Parathyroid adenoma (tissue), 2 donors: ENCODE measurements at regions not wholly inside any gene's neighbourhood (a gene's known extent, or its start where the extent isn't known, plus 50 kb on each side); places are given as distances from the start of the nearest gene placed in this dataset.
"Not testable (repeated sequence)": the region's sequence is repeated elsewhere in the genome, so short reads cannot be mapped to it uniquely, and the experiment has no call there.

Experiments
- H2AFZ ChIP-seq: fragments of 300-600 bp; sonication (generic); one replicate; pipeline ENCODE4 v1.7.0; 2017; ENCODE audit warnings: antibody characterized with exemption, mild to moderate bottlenecking
- H3K27ac ChIP-seq: fragments of 300-600 bp; sonication (generic); one replicate; pipeline ENCODE4 v1.7.0; 2017
- H3K27me3 ChIP-seq: fragments of 300-600 bp; sonication (generic); one replicate; pipeline ENCODE4 v1.7.0; 2017; ENCODE audit warnings: low read length; ENCODE audit not compliant: control insufficient read depth, insufficient read depth
- H3K36me3 ChIP-seq: fragments of 300-600 bp; sonication (generic); one replicate; pipeline ENCODE4 v1.7.0; 2017; ENCODE audit warnings: low read length; ENCODE audit not compliant: control insufficient read depth, insufficient read depth
- H3K4me1 ChIP-seq: fragments of 300-600 bp; sonication (generic); one replicate; pipeline ENCODE4 v1.7.0; 2017; ENCODE audit warnings: control low read depth
- H3K4me2 ChIP-seq: fragments of 300-600 bp; sonication (generic); one replicate; pipeline ENCODE4 v1.7.0; 2017; ENCODE audit warnings: low read length
- H3K4me3 ChIP-seq: fragments of 300-600 bp; sonication (generic); one replicate; pipeline ENCODE4 v1.7.0; 2017; ENCODE audit warnings: low read depth, low read length
- H3K79me2 ChIP-seq: fragments of 300-600 bp; sonication (generic); one replicate; pipeline ENCODE4 v1.7.0; 2017; ENCODE audit warnings: control low read depth
- H3K9ac ChIP-seq: fragments of 300-600 bp; sonication (generic); one replicate; pipeline ENCODE4 v1.7.0; 2017; ENCODE audit warnings: mild to moderate bottlenecking
- H3K9me3 ChIP-seq: fragments of 300-600 bp; sonication (generic); one replicate; pipeline ENCODE4 v1.7.0; 2017; ENCODE audit warnings: low read length; ENCODE audit not compliant: control insufficient read depth
- TF ChIP-seq, protein P1 (sequence below): fragments of 300-600 bp; sonication (generic); IDR thresholded peaks from one replicate; pipeline ENCODE4 v1.7.0; 2017; ENCODE audit warnings: antibody characterized with exemption, mild to moderate bottlenecking
- donor health status: primary hyperparathyroidism.

DNA sequence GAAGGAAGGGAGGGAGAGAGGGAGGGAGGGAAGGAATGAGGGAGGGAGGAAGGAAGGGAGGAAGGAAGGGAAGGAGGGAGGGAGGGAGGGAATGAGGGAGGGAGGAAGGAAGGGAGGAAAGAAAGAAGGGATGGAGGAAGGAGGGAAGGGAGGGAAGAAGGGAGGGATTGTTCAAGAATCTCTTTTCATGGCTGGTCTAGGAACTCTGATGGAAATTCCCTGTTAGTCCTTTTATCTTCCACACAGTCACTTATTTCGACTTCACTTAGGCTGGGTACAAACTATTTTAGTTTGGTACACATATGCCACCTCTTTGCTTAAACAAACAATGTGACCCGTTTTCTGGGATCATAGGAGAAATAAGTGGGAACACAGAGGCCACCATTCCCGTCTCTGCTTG, 435.6 kb upstream of the WWC1 start:
- TF ChIP-seq, protein P1, sequence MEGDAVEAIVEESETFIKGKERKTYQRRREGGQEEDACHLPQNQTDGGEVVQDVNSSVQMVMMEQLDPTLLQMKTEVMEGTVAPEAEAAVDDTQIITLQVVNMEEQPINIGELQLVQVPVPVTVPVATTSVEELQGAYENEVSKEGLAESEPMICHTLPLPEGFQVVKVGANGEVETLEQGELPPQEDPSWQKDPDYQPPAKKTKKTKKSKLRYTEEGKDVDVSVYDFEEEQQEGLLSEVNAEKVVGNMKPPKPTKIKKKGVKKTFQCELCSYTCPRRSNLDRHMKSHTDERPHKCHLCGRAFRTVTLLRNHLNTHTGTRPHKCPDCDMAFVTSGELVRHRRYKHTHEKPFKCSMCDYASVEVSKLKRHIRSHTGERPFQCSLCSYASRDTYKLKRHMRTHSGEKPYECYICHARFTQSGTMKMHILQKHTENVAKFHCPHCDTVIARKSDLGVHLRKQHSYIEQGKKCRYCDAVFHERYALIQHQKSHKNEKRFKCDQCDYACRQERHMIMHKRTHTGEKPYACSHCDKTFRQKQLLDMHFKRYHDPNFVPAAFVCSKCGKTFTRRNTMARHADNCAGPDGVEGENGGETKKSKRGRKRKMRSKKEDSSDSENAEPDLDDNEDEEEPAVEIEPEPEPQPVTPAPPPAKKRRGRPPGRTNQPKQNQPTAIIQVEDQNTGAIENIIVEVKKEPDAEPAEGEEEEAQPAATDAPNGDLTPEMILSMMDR: no peak
- Histone ChIP-seq H3K4me1 (no peaks in the 10 kb centered on the region), H3K9ac (no peak overlapping the region), H3K79me2 (no peaks in the 10 kb centered on the region), H3K4me3 (no peak overlapping the region), H3K36me3 (no peaks in the 10 kb centered on the region), H3K27ac (no peak overlapping the region), H3K27me3 (no peaks in the 10 kb centered on the region), H3K9me3 (no peaks in the 10 kb centered on the region), H3K4me2 (no peak overlapping the region), H2AFZ (no peak overlapping the region)

DNA sequence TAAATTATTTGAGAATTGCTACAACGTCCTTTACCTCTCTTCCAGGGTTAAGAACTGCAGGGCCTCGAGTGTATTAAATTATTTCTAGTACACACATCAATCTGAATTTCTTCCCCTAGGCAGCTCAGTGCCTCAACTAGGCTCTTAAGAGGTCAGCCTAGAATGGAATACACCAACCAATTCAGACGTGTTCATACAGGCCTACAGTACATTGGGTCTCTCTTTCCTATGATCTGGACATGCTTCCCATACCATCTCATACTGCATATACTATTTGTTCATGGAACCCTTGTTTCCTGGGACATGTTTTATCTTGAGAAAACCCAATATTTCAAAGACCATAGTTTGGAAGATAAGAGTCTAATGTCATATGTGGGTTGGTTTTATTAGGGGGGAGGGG, 434.1 kb upstream of the WWC1 start:
- H2AFZ ChIP-seq: no peak overlapping the region
- no peaks in the 10 kb centered on the region for H3K4me1 ChIP-seq
- H3K9ac ChIP-seq: no peak overlapping the region
- no peaks in the 10 kb centered on the region for H3K9me3 ChIP-seq
- no peak overlapping the region for H3K27ac ChIP-seq
- H3K36me3 ChIP-seq: no peaks in the 10 kb centered on the region
- H3K4me2 ChIP-seq: no peak overlapping the region
- no peak overlapping the region for H3K4me3 ChIP-seq
- no peaks in the 10 kb centered on the region for H3K27me3 ChIP-seq
- TF ChIP-seq, protein P1: no peak
- no peaks in the 10 kb centered on the region for H3K79me2 ChIP-seq

DNA sequence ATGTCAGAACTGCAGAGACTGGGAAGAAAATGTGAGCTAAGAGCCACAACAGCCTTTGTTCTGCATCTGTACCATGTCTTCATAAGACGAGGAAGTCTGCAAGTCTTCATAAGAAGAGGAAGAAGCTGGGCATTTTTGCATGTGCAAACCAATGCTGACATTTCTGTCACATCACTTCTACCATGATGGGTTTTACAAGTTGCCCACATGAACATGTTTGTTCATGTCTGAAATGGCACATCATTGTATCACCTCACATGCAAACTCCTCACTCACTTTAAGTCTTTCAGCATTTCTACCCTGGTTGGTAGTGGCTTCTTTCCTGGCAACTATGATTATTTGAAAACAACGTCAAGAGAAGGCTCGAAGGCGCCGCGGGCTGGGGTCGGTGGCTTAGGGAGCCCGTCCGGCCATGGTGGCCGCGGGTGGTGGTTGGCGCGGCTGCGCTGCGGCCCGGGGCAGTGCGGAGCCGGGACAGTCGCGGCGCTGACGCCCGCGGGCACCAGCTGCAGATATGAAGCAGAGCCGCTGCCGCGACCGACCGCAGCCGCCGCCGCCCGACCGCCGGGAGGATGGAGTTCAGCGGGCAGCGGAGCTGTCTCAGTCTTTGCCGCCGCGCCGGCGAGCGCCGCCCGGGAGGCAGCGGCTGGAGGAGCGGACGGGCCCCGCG, 433.1 kb upstream of the WWC1 start:
- not testable (repeated sequence) for H3K4me3 ChIP-seq, H3K9me3 ChIP-seq, H2AFZ ChIP-seq, H3K27me3 ChIP-seq, H3K36me3 ChIP-seq, H3K4me1 ChIP-seq, H3K27ac ChIP-seq, H3K79me2 ChIP-seq, H3K4me2 ChIP-seq, H3K9ac ChIP-seq

DNA sequence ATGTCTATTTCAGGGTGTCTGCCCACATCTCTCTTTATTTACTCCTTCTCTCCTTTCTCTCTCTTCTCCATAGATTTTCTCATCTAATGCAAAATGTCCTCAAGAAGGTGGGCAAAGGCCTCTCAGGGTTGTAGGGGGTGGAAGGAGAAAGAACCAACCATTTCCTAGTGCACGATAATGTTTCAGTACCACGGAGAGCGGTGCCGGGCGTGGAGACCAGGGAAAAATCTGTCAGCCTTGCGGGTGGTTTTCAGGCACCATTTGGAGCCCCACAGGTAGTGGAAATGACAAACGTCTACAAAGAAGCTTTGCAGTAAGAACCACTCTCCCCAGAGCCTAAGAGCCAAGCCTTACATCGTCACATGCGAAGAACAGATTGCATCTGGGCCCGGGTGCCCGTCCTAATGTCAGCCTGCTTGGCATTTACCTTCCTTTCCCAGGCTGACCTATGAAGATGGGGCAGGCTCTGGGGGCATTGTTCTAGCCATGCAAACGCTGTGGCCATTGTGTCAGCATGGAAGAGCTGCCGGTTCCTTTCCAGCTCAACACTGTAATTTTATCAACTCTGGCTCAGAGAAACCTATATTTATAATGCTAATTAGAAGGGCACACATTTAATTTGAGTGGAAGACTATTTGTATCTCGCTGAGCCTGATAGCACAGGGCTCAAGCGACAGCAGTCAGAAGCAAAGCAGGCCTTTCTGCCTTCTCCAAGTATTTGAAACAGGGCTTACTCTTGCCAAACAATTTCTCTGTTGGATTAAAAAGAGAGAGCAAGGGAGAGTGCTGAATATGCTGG, 430.1 kb upstream of the WWC1 start:
- H3K27me3 ChIP-seq: no peaks in the 10 kb centered on the region
- no peak overlapping the region for H3K4me3 ChIP-seq
- no peak overlapping the region for H2AFZ ChIP-seq
- H3K4me1 ChIP-seq: no peaks in the 10 kb centered on the region
- no peak overlapping the region for H3K9ac ChIP-seq
- no peak overlapping the region for H3K4me2 ChIP-seq
- no peaks in the 10 kb centered on the region for H3K79me2 ChIP-seq
- H3K36me3 ChIP-seq: no peaks in the 10 kb centered on the region
- H3K27ac ChIP-seq: no peak overlapping the region
- no peaks in the 10 kb centered on the region for H3K9me3 ChIP-seq
- TF ChIP-seq, protein P1: no peak

DNA sequence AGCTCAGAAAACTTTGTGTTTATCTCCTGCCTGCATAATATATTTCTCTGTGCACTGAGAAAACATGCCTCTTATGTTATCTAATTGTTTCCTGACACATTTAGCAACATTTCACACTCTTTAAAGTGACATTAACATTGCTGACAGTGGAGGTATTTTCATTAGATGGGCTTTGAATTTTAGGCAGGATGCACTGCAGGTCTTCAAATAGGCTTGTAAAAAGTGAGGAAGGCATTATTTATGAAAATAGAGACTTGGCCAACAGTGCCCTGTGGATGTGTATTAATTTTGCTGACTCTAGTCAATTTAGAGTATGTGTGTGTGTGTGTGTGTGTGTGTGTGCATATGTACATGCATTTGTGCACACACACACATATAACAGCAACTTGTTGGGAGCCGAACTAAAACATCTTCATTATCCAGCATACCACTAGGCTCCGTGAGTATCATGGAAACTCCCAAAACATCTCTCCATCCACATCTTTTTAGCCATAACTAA, 429.5 kb upstream of the WWC1 start:
- H3K9ac ChIP-seq: no peak overlapping the region
- H3K9me3 ChIP-seq: no peaks in the 10 kb centered on the region

More for the DNA sequence above, 429.5 kb upstream of the WWC1 start:
- no peak overlapping the region for H3K4me3 ChIP-seq
- H2AFZ ChIP-seq: no peak overlapping the region
- TF ChIP-seq, protein P1: no peak
- H3K36me3 ChIP-seq: no peaks in the 10 kb centered on the region
- H3K79me2 ChIP-seq: no peaks in the 10 kb centered on the region
- no peaks in the 10 kb centered on the region for H3K27me3 ChIP-seq
- H3K4me2 ChIP-seq: no peak overlapping the region
- H3K4me1 ChIP-seq: no peaks in the 10 kb centered on the region
- no peak overlapping the region for H3K27ac ChIP-seq
